Omental fat pad (tissue), 3 donors: ENCODE measurements at regions not wholly inside any gene's neighbourhood (a gene's known extent, or its start where the extent isn't known, plus 50 kb on each side); places are given as distances from the start of the nearest gene placed in this dataset.

Experiments
- ATAC-seq: fragments of 150-250 bp; one replicate; pipeline ENCODE4 v1.9.1; 2016; ENCODE audit warnings: mild to moderate bottlenecking, moderate library complexity; ENCODE audit not compliant: low FRiP score
- DNase-seq: peaks from one replicate; pipeline ENCODE4 v3.0.0-alpha.2; 2019; ENCODE audit warnings: low spot score
- TF ChIP-seq, protein P1 (sequence below), 3 donors: fragments of 450-650 bp; IDR thresholded peaks; one replicate each; pipeline ENCODE4 v1.5.1; 2016 to 2017; ENCODE audit warnings: antibody characterized with exemption in 3 of 3, mild to moderate bottlenecking in 3 of 3, moderate library complexity in 2 of 3

DNA sequence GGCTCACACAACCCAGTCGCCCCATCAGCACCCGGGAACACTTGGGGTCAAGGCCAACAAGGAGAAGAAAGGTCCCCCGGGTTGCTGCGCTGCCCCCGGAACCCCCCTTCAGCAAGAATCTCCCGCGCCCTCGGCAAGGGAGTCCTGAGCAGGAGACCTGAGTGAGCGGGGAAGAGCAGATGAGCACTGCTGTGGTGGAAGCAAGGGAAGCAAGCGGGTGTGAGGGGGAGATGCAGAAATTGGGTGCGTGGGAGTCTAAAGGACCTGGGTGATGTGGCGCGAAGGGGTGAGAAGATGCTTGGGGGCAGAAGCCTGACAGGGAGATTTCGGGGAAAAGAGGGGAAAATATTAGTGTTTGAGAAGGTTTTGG, 105.5 kb upstream of the PRB2 start:
- DNase-seq (no peak), ATAC-seq (no peak)
- TF ChIP-seq, protein P1, sequence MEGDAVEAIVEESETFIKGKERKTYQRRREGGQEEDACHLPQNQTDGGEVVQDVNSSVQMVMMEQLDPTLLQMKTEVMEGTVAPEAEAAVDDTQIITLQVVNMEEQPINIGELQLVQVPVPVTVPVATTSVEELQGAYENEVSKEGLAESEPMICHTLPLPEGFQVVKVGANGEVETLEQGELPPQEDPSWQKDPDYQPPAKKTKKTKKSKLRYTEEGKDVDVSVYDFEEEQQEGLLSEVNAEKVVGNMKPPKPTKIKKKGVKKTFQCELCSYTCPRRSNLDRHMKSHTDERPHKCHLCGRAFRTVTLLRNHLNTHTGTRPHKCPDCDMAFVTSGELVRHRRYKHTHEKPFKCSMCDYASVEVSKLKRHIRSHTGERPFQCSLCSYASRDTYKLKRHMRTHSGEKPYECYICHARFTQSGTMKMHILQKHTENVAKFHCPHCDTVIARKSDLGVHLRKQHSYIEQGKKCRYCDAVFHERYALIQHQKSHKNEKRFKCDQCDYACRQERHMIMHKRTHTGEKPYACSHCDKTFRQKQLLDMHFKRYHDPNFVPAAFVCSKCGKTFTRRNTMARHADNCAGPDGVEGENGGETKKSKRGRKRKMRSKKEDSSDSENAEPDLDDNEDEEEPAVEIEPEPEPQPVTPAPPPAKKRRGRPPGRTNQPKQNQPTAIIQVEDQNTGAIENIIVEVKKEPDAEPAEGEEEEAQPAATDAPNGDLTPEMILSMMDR (IDR thresholded peaks at IDR 0.05) = no peak

- DNase-seq = no peak
- ATAC-seq = no peak
- TF ChIP-seq, protein P1 (IDR thresholded peaks at IDR 0.05) = no peak
These were observed 113.3 kb upstream of the PRB2 start for GRCh38 chr12:11508699-11509098.

GRCh38 chr12:11509326-11509725, 114.0 kb upstream of the PRB2 start:
- ATAC-seq (no peak), DNase-seq (no peak)
- TF ChIP-seq, protein P1 (IDR thresholded peaks at IDR 0.05) = no peak

DNA sequence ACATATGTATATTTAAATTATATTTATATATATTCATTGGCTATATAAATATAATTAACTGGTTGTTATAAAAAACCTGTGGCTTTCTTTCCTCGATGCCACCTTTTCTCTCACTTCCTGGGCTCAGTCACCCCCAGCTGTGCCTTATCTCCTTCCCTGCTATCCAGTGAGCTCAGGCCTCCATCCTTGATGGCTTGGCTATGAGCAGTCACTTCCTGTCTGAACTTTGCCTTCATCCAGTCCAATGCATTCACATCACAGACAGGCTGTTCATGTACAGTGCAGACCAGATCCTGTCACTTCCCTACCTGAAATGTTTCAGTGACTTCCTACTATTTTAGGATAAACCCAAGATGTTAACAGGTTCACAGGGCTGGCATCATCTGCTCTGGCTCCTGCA, 115.3 kb upstream of the PRB2 start:
- DNase-seq (no peak), ATAC-seq (no peak)
- TF ChIP-seq, protein P1 (IDR thresholded peaks at IDR 0.05) = no peak

- ATAC-seq (no peak), DNase-seq (no peak)
- TF ChIP-seq, protein P1 (IDR thresholded peaks at IDR 0.05) = no peak
These were observed 117.9 kb upstream of the PRB2 start for GRCh38 chr12:11513288-11513687.

DNA sequence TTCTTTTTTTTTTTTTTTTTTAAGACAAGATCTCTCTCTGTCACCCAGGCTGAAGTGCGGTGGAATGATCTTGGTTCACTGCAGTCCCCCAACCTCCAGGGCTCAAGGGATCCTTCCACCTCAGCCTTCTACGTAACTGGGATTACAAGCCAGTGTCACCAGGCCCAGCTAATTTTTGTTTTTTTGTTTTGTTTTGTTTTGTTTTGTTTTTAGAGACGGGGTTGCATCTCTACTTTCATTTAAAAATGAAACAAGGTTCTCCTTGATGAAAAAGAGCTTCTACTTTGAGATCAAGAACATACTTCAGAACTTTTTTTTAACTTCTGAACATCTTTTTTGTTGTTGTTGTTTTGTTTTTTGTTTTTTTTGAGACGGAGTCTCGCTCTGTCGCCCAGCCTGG, 121.7 kb upstream of the PRB2 start:
- no peak for ATAC-seq
- no peak for DNase-seq
- TF ChIP-seq, protein P1 (IDR thresholded peaks at IDR 0.05) = no peak

- TF ChIP-seq, protein P1 (IDR thresholded peaks at IDR 0.05) = no peak
- DNase-seq = no peak
- no peak for ATAC-seq
These were observed 125.0 kb upstream of the ETV6 start for GRCh38 chr12:11524446-11524845.
